ENCODE measurements at regions not wholly inside any gene's neighbourhood (a gene's known extent, or its start where the extent isn't known, plus 50 kb on each side); places are given as distances from the start of the nearest gene placed in this dataset.

GRCh38 chr11:50181334-50181733, 148.7 kb downstream of the OR4C45 start:
- no peak for TF ChIP-seq CTCF (tag by site-specific recombination; IDR thresholded peaks at IDR 0.05)
- TF ChIP-seq ZNF530 (tag by site-specific recombination; IDR thresholded peaks at IDR 0.05; ENCODE audit: low read depth): no peak
- TF ChIP-seq PATZ1 (tag by site-specific recombination; IDR thresholded peaks at IDR 0.05): no peak
- no peak for TF ChIP-seq ZNF311 (tag by site-specific recombination; IDR thresholded peaks at IDR 0.05; ENCODE audit: borderline replicate concordance)
- no peak for TF ChIP-seq KLF7 (tag by site-specific recombination; IDR thresholded peaks at IDR 0.05; ENCODE audit: borderline replicate concordance)
